ENCODE measurements at regions not wholly inside any gene's neighbourhood (a gene's known extent, or its start where the extent isn't known, plus 50 kb on each side); places are given as distances from the start of the nearest gene placed in this dataset.

DNA sequence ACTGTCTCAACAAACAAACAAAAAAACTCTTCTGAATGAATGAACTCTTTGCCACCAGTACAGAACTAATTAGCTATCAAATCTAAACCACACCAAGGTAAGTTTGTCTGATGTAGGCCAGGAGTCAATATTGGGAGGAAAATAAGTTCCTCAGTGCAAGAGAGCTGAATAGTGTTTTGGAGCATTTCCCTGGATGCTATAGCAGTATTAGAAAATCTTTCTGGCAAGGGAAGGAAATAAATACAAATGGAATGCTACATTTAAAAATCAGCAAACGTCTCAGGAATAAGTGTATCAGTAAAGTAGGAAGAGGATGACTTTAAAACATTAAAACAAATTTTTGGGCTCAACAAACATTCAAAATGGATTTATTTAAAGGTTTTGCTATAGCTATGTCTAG is 81.3 kb upstream of the TMTC4 start:
- no peak for TF ChIP-seq CTCF (IDR thresholded peaks at IDR 0.05)
- no peak for TF ChIP-seq POLR2A (IDR thresholded peaks at IDR 0.05)
